GM13977 (cell line): ENCODE measurements at regions not wholly inside any gene's neighbourhood (a gene's known extent, or its start where the extent isn't known, plus 50 kb on each side); places are given as distances from the start of the nearest gene placed in this dataset.
A peak's percentile ranks its signal among the peaks of the same experiment; 100 is the strongest.

Experiments
- DNase-seq: peaks from one replicate; pipeline ENCODE4 v3.0.0; 2012; ENCODE audit warnings: low spot score
- CTCF ChIP-seq: IDR thresholded peaks from 2 replicates; pipeline ENCODE4 v1.5.1; 2012; ENCODE audit warnings: mild to moderate bottlenecking, control low read depth; ENCODE audit not compliant: insufficient read depth; ENCODE audit errors: extremely low read depth, missing control alignments
- in situ Hi-C: fragments of 300-500 bp; cut with MboI; formaldehyde crosslinking; loops from one replicate; pipeline ENCODE4 v1.12.0; 2022; ENCODE audit warnings: low sequenced_read_pairs, low pct_unique_long_range_greater_than_20kb, mixed read lengths, inconsistent platforms; ENCODE audit not compliant: unreplicated experiment

- no peak for TF ChIP-seq CTCF
- in situ Hi-C loops = loop anchor here (10.0 kb wide), 1 partner anchor 56 kb away; the partner anchor contains the start of gene TAGAP
- no peak for DNase-seq
Observed at GRCh38 chr6:159100395-159101182, 55.8 kb upstream of the TAGAP start.

GRCh38 chr6:159099961-159100360 is 55.2 kb upstream of the TAGAP start:
- no peak for TF ChIP-seq CTCF
- no peak for DNase-seq
- in situ Hi-C loops = loop anchor here (10.0 kb wide), 1 partner anchor 55 kb away; the partner anchor contains the start of gene TAGAP

- in situ Hi-C loops = no loop called here
- no peak for TF ChIP-seq CTCF
- no peak for DNase-seq
Observed at GRCh38 chr6:159099276-159099675, 54.5 kb upstream of the TAGAP start.

- DNase-seq = peak; percentile 45
- in situ Hi-C loops = no loop called here
- TF ChIP-seq CTCF = no peak
Observed at GRCh38 chr6:159098636-159099106, 53.9 kb upstream of the TAGAP start.

- DNase-seq = no peak
- TF ChIP-seq CTCF = no peak
- in situ Hi-C loops = no loop called here
Observed at GRCh38 chr6:159097256-159097655, 52.5 kb upstream of the TAGAP start.

GRCh38 chr6:159095616-159096015 is 50.8 kb upstream of the TAGAP start:
- in situ Hi-C loops = no loop called here
- no peak for DNase-seq
- TF ChIP-seq CTCF = no peak
